HG02642 (cell line): ENCODE measurements at regions not wholly inside any gene's neighbourhood (a gene's known extent, or its start where the extent isn't known, plus 50 kb on each side); places are given as distances from the start of the nearest gene placed in this dataset.
"Not testable (repeated sequence)": the region's sequence is repeated elsewhere in the genome, so short reads cannot be mapped to it uniquely, and the experiment has no call there.

ENCODE experiments used
- ATAC-seq: cut with Tn5 transposase; IDR thresholded peaks from one replicate; pipeline ENCODE4 v1.9.1; 2021; ENCODE audit warnings: mild to moderate bottlenecking; ENCODE audit not compliant: unreplicated experiment, poor library complexity

DNA sequence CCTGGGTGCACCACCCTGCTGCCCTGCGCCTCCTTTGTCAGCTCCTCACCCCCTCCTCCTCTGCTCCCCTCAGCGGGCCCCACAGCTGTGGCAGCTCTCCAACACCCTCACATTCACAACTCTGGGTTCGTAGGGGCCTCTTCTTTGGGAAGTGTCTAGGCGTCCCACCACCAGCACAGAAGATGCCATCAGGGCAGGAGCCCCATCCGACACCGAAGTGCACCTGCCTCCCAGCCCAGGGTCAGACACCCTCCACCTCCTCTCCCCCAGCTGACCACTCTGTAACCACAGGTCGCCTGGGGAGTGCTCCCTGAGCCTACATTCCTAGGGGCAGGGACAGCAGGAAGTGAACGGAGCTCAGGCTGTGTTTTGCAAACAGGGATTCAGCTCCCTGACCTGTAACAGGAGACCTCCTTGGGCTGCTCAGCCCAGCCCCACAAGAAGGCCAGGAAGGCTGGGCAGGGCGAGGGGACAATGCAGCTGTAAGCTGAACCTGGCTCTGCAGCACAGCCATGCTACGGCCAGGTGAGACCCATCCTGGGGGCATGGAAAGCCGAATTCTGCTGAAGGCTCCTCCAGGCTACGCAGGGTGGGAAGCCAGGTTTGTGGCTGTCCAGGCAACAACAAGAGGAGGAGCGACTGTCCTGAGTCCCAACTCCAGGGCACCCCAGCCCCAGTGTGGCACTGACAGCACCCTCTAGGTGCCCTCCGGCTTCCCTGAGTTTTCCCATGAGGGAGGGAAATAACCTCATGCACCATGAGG lies 269.0 kb downstream of the GOLGA6L6 start:
- no peak for ATAC-seq

DNA sequence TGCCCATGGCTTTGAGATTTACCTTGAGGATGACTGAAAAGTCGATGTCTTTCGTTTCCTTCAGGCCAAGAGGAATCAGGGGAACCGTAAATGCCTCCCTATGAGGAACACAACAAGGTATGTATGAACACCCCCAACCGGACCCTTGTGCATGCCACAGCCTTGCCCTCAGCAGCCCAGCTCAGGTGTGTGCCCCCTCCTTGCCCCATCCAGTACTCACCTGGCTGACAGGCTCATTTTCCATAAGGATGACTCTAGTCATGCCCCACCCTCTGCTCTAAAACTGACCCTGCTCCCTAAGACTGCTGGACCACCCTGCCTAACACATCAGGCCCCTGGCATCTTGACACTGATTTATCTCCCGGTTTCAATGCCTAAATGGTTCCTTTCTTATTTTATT lies 270.0 kb downstream of the GOLGA6L6 start:
- ATAC-seq = no peak

DNA sequence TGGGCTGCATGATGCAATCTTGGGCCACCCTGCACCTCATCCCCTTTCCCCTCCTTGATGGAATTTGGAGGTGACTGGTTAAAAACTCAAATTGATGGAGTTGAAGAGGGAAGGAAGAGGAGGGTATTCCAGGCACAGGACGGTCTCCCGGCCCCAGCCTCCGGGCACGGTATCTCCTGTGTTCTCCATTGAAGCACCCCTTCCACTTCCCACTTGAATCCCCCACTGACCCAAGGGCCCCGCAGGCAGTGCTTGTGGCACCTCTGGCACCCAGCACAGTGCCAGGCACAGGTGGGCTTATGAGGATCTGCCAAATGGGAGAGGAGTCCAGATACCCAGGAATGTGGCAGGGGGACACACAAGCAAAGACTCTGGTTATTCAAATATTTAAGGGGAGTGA lies 271.6 kb downstream of the GOLGA6L6 start:
- not testable (repeated sequence) for ATAC-seq

DNA sequence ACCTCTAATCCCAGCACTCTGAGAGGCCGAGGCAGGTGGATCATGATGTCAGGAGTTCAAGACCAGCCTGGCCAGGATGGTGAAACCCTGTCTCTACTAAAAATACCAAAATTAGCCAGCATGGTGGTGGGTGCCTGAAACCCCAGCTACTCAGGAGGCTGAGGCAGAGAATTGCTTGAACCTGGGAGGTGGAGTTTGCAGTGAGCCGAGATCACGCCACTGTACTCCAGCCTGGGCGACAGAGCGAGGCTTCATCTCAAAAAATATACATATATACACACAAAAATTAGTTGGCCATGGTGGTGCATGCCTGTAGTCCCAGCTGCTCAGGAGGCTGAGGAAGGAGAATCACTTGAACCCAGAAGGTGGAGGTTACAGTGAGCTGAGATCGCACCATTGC lies 273.6 kb downstream of the GOLGA6L6 start:
- ATAC-seq = not testable (repeated sequence)

DNA sequence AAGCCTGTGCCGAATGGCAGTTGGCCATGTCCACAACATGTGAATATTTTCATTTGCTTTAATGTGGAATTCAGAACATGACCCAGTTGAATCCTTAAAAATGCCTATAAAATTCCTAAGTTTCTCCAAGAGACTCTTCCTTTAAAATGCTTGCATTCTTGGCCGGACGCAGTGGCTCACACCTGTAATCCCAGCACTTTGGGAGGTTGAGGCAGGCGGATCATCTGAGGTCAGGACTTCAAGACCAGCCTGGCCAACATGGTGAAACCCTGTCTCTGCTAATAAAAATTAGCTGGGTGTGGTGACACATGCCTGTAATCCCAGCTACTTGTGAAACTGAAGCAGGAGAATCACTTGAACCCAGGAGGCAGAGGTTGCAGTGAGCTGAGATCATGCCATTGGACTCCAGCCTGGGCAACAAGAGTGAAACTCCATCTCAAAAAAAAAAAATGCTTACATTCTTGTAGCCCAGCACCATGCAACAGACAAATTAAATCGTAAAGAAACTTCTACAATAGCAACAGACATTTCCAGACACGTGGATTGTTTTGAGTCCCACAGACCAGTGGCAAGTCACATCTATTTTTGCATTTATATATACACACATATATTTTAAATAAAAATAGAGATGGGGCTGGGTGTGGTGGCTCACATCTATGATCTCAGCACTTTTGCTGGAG lies 274.4 kb downstream of the GOLGA6L6 start:
- not testable (repeated sequence) for ATAC-seq

DNA sequence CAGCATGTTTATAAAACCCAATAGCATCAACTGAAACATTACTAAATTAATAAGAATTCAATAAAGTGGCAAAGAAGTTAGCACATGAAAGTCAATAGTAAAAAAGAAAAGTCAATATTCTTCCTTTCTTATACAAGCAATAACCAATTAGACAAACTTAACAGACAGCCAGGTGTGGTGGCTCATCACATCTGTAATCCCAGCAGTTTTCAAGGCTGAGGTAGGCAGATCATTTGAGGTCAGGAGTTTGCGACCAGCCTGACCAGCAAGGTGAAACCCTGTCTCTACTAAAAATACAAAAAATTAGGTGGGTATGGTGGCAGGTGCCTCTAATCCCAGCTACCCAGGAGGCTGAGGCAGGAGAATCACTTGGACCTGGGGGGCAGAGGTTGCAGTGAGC lies 275.9 kb downstream of the GOLGA6L6 start:
- ATAC-seq = not testable (repeated sequence)

DNA sequence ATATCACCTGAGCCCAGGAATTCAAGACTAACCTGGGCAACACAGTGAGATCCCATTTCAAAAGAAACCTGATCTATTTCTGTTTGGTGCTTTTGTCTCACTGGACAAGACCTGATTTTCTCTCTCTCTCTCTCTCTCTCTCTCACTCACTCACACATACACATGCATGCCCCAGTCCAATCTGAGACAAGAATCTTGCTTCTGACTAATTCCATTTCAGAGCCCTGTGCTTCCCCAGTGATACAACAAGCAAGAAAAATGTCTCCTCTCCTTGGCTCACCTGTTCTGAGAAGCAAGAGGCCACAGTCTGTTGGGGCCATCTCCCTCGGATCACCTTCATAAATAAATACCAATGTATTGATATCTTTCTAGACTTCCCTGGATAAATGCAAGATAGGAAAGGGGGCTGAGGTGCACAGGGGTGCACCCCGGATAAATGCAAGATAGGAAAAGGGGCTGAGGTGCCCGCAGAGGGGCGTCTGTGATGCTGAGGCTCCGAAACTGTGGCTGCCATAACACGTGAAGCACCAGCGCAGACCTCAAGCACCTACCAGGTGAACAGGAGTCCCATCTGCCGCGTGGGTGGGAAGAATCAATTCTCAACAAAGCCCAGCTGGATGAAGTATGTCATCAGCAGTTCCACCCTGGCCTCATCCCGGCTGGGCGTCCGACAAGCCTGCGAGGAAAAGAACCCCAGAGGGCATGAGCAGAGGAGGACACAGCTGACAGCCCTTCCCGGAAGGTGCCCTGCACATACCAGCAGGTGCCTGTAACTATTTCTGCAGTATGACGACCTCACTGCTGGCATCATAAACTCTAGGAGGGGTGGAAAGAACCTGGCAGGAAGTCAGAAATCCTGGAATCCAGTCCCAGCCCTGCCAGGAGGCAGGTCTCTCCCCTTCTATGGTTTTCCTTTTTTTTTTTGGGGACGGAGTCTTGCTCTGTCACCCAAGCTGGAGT lies 280.0 kb downstream of the GOLGA6L6 start:
- ATAC-seq = not testable (repeated sequence)

DNA sequence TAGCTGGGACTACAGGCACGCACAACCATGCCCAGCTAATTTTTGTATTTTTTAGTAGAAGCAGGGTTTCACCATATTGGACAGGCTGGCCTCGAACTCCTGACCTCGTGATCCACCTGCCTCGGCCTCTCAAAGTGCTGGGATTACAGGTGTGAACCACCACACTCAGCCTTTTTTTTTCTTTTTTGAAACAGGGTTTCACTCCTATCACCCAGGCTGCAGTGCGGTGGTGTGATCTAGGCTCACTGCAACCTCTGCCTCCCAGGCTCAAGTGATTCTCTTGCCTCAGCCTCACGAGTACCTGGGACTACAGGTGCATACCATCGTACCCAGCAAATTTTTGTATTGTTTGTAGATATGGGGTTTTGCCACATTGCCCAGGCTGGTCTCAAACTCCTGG lies 280.9 kb downstream of the GOLGA6L6 start:
- not testable (repeated sequence) for ATAC-seq

DNA sequence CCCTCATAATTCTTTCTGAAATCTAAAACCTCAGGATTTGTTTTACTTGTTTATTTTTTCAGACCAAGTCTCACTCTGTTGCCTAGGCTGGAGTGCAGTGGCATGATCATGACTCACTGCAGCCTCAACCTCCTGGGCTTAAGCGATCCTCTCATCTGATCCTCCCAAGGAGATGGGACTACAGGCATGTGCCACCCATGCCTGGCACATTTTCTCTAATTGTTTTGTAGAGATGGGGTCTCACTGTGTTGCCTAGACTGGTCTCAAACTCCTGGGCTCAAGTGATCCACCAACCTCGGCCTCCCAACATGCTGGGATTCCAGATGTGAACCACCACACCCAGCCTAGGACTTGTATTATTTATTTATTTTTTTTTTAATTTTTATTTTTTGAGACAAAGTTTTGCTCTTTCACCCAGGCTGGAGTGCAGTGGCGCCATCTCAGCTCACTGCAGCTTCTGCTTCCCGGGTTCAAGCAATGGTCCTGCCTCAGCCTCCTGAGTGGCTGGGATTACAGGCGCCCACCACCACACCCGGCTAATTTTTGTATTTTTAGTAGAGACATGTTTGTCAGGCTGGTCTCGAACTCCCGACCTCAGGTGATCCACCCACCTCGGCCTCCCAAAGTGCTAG lies 281.9 kb downstream of the GOLGA6L6 start:
- not testable (repeated sequence) for ATAC-seq

DNA sequence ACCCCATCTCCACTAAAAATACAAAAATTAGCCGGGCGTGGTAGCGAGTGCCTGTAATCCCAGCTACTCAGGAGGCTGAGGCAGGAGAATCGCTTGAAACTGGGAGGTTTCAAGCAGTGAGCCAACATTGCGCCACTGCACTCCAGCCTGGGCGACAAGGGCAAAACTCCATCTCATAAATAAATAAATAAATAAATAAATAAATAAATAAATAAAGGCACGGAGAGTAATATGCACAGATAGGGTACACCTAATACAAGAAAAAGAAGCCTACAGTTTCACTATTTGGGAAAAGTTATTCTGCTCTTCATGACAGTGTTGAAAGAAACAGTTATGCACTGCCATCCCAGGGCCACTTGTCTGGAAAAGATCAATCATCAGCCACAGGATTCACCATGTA lies 285.2 kb downstream of the GOLGA6L6 start:
- ATAC-seq = not testable (repeated sequence)

DNA sequence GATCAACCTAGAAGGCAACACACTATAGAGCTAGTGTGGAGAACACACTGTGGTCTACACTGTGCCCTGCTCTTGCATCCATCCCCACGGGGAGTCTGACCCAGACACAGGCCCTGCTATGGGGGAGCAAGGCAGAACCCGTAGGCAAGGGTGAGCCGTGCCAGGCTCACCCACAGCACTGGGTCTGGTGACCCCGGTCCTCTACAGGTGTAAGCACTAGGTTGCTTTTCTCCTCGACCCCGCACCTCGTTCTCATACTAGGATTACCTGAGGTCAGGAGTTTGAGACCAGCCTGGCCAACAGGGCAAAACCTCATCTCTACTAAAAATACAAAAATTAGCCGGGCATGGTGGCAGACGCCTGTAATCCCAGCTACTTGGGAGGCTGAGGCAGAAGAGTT lies 286.0 kb downstream of the GOLGA6L6 start:
- not testable (repeated sequence) for ATAC-seq

DNA sequence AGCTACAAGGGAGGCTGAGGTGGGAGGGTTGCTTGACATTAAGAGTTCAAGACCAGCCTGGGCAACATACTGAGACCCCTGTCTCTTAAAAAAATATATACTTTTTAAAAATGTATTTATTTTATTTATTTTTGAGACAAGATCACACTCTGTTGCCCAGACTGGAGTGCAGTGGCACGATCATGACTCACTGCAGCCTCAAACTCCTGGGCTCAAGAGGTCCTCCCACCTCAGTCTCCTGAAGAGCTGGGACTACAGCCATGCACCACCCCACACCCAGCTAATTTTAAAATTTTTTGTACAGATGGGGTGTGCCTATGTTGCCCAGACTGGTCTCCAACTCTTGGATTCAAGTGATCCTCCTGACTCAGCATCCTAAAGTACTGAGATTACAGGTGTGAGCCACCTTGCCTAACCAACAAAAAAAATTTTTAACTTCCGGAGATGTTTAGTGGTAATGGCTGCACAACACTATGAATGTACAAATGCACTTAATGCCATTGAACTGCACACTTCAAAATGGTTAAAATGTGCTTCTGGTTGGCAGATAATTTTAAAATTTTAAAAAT lies 288.5 kb downstream of the GOLGA6L6 start:
- ATAC-seq = not testable (repeated sequence)

DNA sequence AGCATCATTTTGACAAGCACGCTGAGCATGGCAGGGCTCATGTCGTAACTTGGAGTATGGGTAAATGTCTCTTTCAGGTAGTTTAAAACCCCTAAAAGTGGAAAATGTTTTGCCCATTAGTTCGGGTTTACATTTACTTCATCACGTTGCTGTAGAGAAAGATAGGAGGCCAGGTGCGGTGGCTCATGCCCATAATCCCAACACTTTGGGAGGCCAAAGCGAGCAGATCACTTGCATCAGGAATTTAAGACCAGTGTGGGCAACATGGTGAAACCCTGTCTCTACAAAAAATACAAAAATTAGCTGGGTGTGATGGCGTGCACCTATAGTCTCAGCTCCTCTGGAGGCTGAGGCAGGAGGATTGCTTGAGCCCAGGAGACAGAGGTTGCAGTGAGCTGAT lies 289.6 kb downstream of the GOLGA6L6 start:
- ATAC-seq = not testable (repeated sequence)

DNA sequence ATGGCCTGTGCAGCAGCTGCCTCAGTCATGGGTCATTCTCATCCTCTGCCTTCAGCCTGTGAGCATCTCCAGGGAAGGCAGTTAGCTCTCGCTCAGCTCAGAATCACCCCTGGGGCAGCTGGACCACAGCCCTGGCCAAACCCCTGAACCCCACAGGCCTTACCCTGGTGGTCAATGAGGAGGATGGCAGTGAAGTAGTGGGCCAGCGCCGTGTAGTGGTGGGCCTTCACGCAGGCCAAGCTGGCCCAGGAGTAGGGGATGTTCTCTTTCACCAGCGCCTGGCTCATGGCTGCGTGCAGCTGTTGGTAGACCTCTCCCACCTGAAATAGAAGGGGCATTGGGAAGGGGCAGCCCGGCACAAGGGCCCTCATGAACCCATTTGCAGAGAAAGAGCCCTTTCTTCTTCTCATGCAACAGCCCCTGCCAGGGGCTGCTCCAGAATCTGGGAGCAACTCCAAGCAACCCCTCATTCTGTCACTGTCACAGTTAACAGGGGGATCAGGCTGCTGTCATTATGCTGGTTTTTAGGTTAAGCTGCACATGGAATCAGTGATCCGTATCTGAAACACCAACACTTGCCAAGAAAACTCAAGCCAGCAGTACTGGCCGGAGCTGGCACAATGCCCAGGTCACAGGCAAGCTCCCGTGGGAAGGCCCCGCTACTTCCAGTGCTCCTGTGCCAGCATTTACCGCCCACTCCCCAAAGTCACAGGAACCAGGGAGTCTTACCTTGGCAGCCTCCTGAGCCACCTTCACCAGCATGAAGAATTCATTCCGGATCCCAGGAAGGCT lies 290.2 kb downstream of the GOLGA6L6 start:
- not testable (repeated sequence) for ATAC-seq

DNA sequence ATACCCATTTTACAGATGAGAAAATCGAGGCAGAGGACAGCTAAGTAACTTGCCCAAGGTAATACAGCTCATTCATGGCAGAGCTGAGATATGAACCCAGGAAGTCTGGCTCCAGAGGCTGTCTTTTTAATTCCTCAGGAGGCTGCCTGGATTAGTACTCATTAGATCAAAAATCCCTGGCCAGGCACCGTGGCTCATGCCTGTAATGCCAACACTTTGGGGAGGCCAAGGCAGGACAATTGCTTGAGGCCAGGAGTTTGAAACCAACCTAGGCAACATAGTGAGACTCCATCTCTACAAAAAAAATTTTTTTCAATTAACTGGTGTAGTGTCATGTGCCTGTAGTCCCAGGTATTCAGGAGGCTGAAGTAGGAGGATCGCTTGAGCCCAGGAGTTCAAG lies 291.4 kb downstream of the GOLGA6L6 start:
- not testable (repeated sequence) for ATAC-seq

DNA sequence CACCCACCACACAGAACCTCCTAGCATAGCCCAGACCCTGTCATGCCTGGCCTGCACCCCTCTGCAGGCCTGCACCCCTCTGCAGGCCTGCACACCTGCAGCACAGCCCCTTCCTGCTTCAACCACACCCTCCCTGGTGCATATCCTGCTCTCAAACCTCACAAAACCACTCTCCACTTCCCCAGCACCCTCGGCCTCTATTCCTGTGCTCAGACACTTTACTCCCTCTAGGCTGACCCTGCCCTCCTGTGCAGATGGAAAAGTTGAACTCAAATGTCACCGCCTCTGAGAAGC lies 292.0 kb downstream of the GOLGA6L6 start:
- ATAC-seq = not testable (repeated sequence)

DNA sequence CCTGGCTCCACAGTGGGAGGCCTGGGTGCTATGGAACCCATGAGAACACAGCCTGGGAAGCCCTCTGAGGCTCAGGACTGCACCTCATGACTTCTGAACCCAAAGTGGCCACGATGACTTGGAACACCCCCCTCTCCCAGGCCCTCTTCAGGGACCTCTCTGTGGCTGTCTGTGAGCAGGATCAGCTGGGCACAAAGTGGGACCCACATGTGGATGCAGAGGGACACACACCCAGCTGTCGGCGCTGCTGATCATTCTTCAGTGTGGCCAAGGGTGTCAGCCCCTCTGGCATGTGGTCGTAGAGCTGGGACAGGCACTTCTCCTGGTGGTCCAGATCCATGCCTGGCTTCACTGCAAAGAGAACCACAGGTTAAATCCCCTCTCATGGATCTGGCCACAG lies 293.2 kb downstream of the GOLGA6L6 start:
- ATAC-seq = not testable (repeated sequence)

DNA sequence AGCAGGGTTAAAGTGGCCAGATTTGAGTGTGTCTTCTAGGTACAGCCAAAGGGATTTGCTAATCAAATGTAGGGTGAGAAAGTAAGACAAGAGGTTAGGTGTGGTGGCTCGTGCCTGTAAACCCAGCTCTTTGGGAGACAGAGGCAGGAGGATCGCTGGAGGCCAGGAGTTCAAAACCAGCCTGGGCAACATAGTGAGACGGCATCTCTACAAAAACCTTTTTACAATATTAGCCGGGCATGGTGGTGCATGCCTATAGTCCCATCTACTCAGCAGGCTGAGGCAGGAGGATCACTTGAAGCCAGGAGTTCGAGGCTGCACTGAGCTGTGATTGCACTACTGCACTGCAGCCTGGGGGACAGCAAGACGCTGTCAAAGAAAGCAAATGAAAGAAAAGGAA lies 294.5 kb downstream of the GOLGA6L6 start:
- not testable (repeated sequence) for ATAC-seq

DNA sequence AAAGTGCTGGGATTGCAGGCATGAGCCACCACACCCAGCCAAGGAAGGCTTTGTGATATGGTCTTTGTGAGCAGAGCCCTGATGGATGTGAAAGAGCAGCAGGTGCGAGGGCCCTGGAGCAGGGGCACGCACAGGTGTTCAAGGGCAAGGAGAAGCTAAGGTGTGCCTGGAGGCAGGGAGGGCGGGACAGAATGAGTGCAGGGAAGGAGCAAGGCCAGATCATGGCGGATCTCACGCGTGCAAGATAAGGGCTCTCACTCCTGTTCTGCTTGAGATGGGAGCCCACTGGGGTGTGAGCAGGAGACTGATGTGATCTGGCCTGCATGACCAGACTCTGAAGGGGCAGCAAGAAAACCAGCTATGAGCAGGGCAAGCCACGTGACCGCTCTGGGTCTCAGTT lies 295.0 kb downstream of the GOLGA6L6 start:
- ATAC-seq = not testable (repeated sequence)
